Muscle layer of colon (tissue), 2 donors: ENCODE measurements at regions not wholly inside any gene's neighbourhood (a gene's known extent, or its start where the extent isn't known, plus 50 kb on each side); places are given as distances from the start of the nearest gene placed in this dataset.
A peak's percentile ranks its signal among the peaks of the same experiment; 100 is the strongest.

Experiments
- H3K27ac ChIP-seq: one replicate; pipeline ENCODE4 v1.7.0; 2013; ENCODE audit warnings: low read depth, mild to moderate bottlenecking, low read length, moderate library complexity
- H3K27me3 ChIP-seq, 2 donors: one replicate each; pipeline ENCODE4 v1.7.0; 2013; ENCODE audit warnings: low read length in 2 of 2, mild to moderate bottlenecking in 2 of 2; ENCODE audit not compliant: insufficient read depth in 2 of 2, control insufficient read depth in 1 of 2
- H3K36me3 ChIP-seq: one replicate; pipeline ENCODE4 v1.7.0; 2013; ENCODE audit warnings: mild to moderate bottlenecking, low read length; ENCODE audit not compliant: insufficient read depth
- H3K4me1 ChIP-seq: one replicate; pipeline ENCODE4 v1.7.0; 2013; ENCODE audit warnings: mild to moderate bottlenecking, low read length; ENCODE audit not compliant: insufficient read depth
- H3K4me3 ChIP-seq, 2 donors: one replicate each; pipeline ENCODE4 v1.7.0; 2013; ENCODE audit warnings: low read length in 2 of 2, low read depth in 1 of 2, mild to moderate bottlenecking in 1 of 2, moderate library complexity in 1 of 2
- H3K9ac ChIP-seq: one replicate; pipeline ENCODE4 v1.7.0; 2013; ENCODE audit warnings: low read length
- H3K9me3 ChIP-seq: one replicate; pipeline ENCODE4 v1.7.0; 2013; ENCODE audit warnings: mild to moderate bottlenecking, low read length
- donor health status: abdominal sarcoma.
- donor health status: Adenocarcinoma of cecum.

DNA sequence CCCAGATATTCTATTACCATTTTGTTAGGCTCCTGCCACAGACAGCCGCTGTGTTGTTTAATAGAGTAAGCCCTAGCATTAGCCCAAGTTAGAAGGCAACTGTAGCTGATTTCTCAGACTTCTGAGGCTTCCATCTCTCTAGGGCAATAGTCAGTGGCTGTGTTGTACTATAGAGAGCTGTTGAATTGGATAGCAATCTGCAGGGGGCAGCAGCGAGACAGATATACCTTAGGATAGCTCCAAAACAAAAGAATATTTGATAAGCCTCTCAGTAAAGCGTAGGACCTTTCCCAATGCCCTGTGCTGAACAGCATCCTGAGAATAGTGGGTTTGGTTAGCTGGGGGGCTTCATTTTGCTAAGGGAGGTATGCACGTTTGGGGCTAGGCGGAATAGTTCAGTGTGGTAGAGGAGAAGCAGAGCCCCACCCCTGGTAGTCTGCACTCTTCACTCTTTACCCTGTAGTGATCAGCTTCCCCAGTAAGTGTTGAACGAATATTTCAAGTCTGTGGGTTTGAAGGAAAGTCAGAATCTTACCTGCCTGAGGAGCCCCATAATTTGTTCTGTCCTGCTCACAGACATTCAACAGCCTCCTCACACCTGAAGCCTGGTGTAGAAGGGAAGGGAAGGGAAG lies 515.1 kb downstream of the INSC start:
- Histone ChIP-seq H3K4me3 (no peak overlapping the region), H3K9ac (no peak overlapping the region), H3K36me3 (no peaks in the 10 kb centered on the region), H3K4me1 (no peaks in the 10 kb centered on the region), H3K27me3 (no peaks in the 10 kb centered on the region), H3K27ac (no peak overlapping the region), H3K9me3 (no peaks in the 10 kb centered on the region)

DNA sequence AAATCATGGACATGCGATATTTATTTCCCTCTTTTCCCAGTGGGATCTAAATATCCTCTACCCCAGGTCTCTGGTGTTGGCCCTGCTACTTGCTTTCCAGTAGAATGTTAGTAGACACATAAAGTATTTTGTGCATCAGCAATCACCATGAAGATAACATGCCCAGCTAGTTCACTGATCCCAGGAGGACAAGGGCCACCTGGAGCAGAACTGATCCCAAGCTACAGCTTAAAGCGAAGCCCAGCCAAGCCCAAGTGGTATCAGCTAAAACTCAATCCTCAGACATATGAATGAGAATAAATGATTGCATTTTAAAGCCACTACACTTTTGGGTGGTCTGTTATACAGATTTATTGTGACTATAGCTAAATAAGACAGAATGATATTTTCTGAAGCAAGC lies 516.2 kb downstream of the INSC start:
- H3K27me3 ChIP-seq: no peaks in the 10 kb centered on the region
- no peaks in the 10 kb centered on the region for H3K4me1 ChIP-seq
- no peaks in the 10 kb centered on the region for H3K9me3 ChIP-seq
- no peak overlapping the region for H3K9ac ChIP-seq
- no peak overlapping the region for H3K4me3 ChIP-seq
- H3K36me3 ChIP-seq: no peaks in the 10 kb centered on the region
- no peak overlapping the region for H3K27ac ChIP-seq

DNA sequence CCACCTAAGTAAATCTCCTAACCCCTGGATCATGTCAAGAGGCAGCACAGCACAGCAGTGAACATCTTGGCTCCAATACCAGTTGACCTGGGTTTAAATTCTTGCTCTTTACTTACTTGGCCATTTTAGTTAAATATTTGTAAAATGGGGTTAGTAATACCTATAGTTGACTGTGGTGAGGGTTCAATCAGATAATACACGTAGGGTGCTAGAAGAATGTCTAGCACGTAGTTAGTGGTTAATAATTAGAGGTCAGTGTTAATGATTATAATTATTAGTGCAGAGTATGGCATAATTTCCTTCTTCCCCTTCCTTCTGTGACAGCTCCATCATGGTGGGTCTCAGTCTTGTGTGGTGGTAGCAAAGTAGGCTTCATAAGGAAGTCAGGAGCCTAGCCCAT lies 520.8 kb downstream of the INSC start:
- H3K9me3 ChIP-seq: no peaks in the 10 kb centered on the region
- H3K36me3 ChIP-seq: no peaks in the 10 kb centered on the region
- H3K4me1 ChIP-seq: no peaks in the 10 kb centered on the region
- no peak overlapping the region for H3K4me3 ChIP-seq
- no peaks in the 10 kb centered on the region for H3K27me3 ChIP-seq
- no peak overlapping the region for H3K27ac ChIP-seq
- H3K9ac ChIP-seq: no peak overlapping the region

DNA sequence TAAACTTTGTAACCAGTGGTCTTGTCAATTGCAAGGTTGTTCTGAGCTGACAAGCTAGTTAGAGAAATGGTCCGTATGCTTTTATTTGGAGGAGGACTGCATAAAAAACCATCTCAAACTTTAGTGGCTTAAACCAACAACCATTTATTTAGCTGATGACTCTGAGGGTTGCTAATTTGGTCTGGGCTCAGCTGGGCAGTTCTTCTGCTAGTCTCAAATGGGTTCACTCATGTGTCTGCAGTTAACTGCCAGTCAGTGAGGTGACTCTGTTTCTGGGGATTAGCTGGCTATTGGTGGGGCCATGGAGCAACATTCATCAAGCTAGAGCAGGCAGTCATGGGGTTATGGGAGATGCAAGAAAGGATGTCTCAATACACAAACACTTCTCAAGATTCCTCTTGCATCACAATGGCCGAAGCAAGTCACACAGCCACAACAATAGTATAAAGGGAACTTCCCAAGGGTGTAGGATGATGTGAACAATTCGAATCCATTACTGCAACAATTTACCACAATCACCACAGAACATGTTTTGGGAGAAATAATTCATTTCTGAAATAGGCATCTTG lies 521.9 kb downstream of the INSC start:
- no peaks in the 10 kb centered on the region for H3K27me3 ChIP-seq
- H3K36me3 ChIP-seq: no peaks in the 10 kb centered on the region
- no peak overlapping the region for H3K27ac ChIP-seq

DNA sequence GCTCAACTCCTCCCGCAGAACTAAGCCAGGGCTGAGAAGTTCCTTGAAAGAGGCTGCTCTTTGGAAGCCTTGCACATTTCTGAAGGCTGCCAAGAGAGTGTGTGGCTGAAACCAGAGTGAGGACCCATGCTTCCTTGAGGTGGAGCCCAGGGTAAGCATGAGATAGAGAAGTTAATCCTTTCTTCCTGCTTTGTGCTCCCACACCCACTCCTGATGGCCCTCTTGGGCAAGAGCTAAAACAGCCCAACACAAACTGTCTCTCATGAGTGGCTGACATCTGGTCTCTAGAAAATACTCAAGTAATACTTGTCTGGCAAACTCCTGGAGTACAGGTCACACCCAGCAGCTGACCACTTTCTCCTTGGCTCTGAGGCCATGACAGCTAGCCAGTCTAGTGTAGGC lies 523.7 kb downstream of the INSC start:
- no peaks in the 10 kb centered on the region for H3K4me1 ChIP-seq
- H3K36me3 ChIP-seq: no peaks in the 10 kb centered on the region
- no peaks in the 10 kb centered on the region for H3K9me3 ChIP-seq
- no peak overlapping the region for H3K27ac ChIP-seq
- H3K27me3 ChIP-seq: no peaks in the 10 kb centered on the region
- no peak overlapping the region for H3K4me3 ChIP-seq
- H3K9ac ChIP-seq: no peak overlapping the region

More for the DNA sequence above, 521.9 kb downstream of the INSC start:
- no peaks in the 10 kb centered on the region for H3K9me3 ChIP-seq
- no peak overlapping the region for H3K9ac ChIP-seq
- no peaks in the 10 kb centered on the region for H3K4me1 ChIP-seq
- no peak overlapping the region for H3K4me3 ChIP-seq

DNA sequence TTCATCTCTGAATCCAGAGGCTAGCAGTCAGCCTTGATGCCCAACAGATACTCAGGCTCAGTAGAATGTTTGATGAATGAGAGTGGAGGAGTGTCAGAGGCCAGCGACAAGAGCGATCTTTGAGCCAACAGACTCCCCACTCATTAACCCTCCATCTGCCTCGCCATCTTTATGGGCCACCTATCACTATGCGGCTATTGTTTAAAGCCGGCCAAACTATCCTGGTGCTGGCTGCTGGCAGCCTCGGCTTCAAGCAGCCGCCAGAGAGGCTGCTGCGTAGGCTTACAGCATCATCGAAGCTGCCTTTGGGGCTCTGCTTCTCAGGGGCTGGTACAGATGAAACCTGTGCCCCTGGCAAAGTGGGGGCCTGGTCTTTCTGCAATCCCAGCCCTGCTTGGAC lies 525.6 kb downstream of the INSC start:
- Histone ChIP-seq H3K4me3 (no peak overlapping the region), H3K36me3 (no peaks in the 10 kb centered on the region), H3K9me3 (no peaks in the 10 kb centered on the region), H3K27me3 (no peaks in the 10 kb centered on the region), H3K27ac (no peak overlapping the region), H3K4me1 (no peaks in the 10 kb centered on the region), H3K9ac (no peak overlapping the region)

DNA sequence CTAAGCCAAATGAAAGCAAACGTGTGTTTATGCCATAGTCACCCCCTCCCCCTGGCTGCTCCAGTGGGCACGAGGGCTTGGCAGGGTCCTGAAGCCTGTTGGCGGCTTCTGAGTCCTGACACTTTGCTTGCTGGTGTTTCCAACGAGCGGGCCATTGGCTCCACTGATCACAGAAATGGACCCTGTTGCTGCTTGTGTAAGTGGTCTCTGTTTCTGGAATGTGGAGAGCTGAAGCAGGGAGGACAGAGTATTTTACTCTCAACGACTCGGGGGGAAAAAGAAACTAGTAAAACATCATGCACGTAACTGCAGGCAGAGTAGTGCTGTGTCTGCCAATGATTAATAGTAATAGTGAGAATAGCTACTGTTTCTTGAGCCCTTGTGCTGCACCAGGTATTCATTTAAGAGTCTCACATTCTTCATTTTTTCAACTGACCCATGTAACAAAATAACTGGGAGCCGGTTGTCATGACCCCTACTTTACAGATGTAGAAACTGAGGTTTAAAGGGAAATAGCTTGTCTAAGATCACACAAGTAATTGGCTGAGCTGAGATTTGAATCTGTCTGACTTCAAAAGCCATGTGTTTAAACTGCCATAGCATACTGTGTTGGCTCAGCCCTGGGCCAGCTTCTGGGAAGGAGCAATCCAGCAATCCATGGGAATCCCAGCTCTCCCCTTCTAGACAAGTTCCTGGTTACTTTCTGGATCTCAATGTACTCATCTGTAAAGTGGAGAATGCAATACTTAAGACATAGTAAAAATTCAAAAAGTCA lies 526.7 kb downstream of the INSC start:
- Histone ChIP-seq H3K4me3 (no peak overlapping the region), H3K27ac (no peak overlapping the region), H3K9me3 (no peaks in the 10 kb centered on the region), H3K4me1 (no peaks in the 10 kb centered on the region), H3K9ac (no peak overlapping the region), H3K36me3 (no peaks in the 10 kb centered on the region), H3K27me3 (no peaks in the 10 kb centered on the region)

DNA sequence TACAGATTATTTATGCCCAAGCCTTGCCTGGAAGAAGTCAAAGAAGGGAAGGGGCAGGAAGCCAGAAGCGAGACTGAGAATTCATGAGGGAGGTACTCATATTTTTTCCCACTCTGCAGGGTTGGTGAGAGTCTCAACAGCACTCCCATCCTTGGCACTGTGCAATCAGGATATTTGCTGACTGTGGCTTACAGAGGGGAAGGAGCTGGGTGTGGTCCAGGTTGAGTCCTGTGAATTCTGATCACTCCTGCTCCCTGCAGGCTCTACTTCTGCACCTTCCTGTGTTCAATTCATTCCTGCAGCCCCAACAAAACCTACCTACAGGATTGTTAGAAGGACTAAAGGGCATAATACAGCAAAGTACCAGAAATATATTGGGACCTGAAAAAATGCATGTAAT lies 530.5 kb downstream of the INSC start:
- no peak overlapping the region for H3K9ac ChIP-seq
- no peak overlapping the region for H3K27ac ChIP-seq
- no peaks in the 10 kb centered on the region for H3K36me3 ChIP-seq
- no peaks in the 10 kb centered on the region for H3K27me3 ChIP-seq
- H3K4me3 ChIP-seq: no peak overlapping the region
- no peaks in the 10 kb centered on the region for H3K9me3 ChIP-seq
- H3K4me1 ChIP-seq: peaks cover 3% of the 10 kb centered on the region

DNA sequence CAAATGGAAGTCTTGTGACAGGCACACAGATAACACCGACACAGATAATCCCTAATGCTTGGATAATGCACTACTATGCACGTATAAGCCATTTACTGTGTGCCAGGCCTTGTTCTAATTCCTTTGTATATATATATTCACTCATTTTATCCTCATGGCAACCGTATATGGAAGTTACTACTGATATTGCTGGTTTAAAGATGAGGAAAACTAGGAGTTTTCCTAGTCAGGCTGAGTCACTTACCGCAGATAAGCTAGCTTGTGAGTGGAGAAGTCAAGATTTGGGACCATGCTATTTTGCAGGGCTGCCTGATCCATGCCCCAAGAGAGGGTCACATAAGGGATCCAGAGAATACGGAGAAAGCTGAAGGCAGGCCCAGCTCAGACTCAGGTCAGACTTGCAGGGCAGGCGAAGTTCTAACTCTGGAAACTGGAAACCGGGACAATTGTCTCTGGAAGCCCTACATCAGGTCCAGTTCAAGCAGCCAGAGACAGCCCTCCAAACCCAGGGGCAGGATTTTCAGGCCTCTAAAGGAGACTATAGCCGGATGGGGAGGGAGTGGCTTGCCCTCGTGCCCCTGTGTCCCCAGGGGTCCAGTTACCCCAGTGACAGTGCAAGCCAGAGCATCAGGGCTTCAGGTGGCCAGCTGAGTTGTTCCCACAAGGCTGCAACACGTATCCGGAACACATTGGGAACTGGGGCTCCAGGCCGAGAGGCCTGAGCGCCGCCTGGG lies 534.8 kb downstream of the INSC start:
- Histone ChIP-seq H3K9me3 (no peaks in the 10 kb centered on the region), H3K4me1 (peaks cover 12% of the 10 kb centered on the region), H3K36me3 (no peaks in the 10 kb centered on the region), H3K27me3 (peaks cover 6 to 7% of the 10 kb centered on the region in 2 donors), H3K27ac (no peak overlapping the region), H3K4me3 (no peak overlapping the region), H3K9ac (no peak overlapping the region)

DNA sequence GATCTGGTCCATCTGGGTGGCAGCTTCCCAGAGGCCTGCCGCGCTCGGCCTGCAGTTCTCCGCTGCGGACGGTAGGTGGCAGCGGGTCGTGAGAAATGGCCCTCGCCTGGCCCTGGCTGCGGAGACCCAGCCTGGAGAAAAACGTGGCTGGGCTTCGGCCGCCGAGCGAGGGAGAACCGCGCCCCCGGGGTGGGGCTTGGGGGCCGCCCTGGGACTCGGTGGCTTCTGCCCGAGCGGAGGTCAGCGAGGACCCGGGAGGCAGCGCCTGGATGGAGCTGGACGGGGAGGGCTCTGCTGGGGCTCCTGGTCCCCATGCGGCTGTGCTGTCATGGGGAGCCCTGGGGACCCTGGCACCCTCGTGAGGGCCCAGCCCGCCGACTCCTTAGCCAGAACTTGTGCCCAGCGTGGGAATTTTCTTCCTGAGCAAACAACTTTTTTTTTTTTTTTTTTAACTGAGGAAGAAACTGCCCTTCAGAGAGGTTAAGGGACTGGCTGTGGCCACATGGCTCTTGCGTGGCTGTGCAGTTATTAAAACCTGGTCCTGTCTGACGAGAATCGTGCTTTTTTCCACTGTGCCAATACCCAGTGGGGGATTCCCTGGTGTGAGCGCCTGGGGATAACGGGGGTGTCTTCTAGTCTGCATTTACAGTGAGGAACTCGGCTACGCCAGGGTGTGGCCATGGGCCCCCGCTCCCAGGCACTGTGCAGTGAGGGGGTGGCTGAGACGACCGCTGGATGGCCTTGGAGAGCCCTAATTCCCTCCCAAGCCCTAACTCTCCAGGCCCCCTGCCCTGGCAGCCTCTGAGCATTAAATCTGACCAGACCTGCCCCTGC lies 535.6 kb downstream of the INSC start:
- H3K9me3 ChIP-seq: no peaks in the 10 kb centered on the region
- peaks cover 12% of the 10 kb centered on the region for H3K4me1 ChIP-seq
- peak overlapping the region; percentile 36 to 64 for H3K4me3 ChIP-seq
- H3K27ac ChIP-seq: no peak overlapping the region
- H3K27me3 ChIP-seq: peaks cover 6 to 7% of the 10 kb centered on the region in 2 donors
- H3K9ac ChIP-seq: no peak overlapping the region
- no peaks in the 10 kb centered on the region for H3K36me3 ChIP-seq

DNA sequence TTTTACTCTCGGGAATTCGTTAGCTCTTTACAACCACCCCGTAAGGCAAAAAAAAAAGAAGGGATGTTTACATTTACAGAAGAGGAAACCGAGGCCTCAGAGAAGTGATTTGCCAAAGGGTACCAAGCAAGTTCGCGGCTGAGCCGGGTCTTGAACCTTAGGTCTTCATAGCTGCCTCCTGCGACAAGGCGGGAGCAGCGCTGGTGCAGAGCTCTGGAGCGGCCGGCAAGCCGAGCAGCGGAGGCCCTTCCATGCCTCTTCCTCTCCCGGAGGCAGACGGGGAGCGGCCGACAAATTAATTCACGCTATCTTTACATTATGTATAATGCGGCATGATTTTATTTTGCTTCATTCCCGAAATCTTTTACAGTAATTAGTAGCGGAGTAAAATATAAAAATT lies 536.3 kb downstream of the INSC start:
- Histone ChIP-seq H3K9me3 (no peaks in the 10 kb centered on the region), H3K27ac (no peak overlapping the region), H3K9ac (no peak overlapping the region), H3K4me1 (peaks cover 12% of the 10 kb centered on the region), H3K4me3 (no peak overlapping the region), H3K27me3 (peaks cover 6 to 7% of the 10 kb centered on the region in 2 donors), H3K36me3 (no peaks in the 10 kb centered on the region)
